Common myeloid progenitor, CD34-positive (primary cell): ENCODE measurements at regions not wholly inside any gene's neighbourhood (a gene's known extent, or its start where the extent isn't known, plus 50 kb on each side); places are given as distances from the start of the nearest gene placed in this dataset.

Source experiments
- CTCF ChIA-PET: fragments of 350-600 bp; sonication (Branson Sonifier 250); formaldehyde crosslinking; loops from one replicate; lab custom pipeline; 2021; ENCODE audit warnings: antibody characterized with exemption; lab: Charles Lee
- POLR2A ChIA-PET: fragments of 350-600 bp; sonication (Branson Sonifier 250); formaldehyde crosslinking; loops from one replicate; lab custom pipeline; 2021; ENCODE audit warnings: antibody characterized with exemption; lab: Charles Lee
- DNase-seq, 3 donors: peaks; one replicate each; pipeline versions ENCODE4 v3.0.0 to v3.0.0-alpha.2; 2013
- H3K27ac ChIP-seq, 2 experiments: 1 replicate in 1 of 2; 2 replicates in 1 of 2; pipeline ENCODE4 v1.7.0; 2013; ENCODE audit warnings: inconsistent platforms in 2 of 2, low read length in 2 of 2, mild to moderate bottlenecking in 2 of 2, low read depth in 1 of 2, moderate library complexity in 1 of 2; ENCODE audit not compliant: severe bottlenecking in 2 of 2, insufficient read depth in 1 of 2, poor library complexity in 1 of 2
- H3K27me3 ChIP-seq, 5 experiments: replicated peaks in 2 of 5; 1 replicate in 3 of 5; 2 replicates in 2 of 5; pipeline versions ENCODE4 v1.6.1 to v1.7.0; 2013; ENCODE audit warnings: low read length in 4 of 5, mild to moderate bottlenecking in 2 of 5, moderate library complexity in 2 of 5, inconsistent platforms in 1 of 5; ENCODE audit not compliant: insufficient read depth in 5 of 5, control insufficient read depth in 4 of 5
- H3K36me3 ChIP-seq, 4 experiments: 1 replicate in 2 of 4; 2 replicates in 2 of 4; pipeline versions ENCODE4 v1.6.1 to v1.7.0; 2013; ENCODE audit warnings: low read length in 3 of 4, control low read depth in 1 of 4, mild to moderate bottlenecking in 1 of 4; ENCODE audit not compliant: control insufficient read depth in 4 of 4, insufficient read depth in 4 of 4
- H3K4me1 ChIP-seq, 4 experiments: 1 replicate in 3 of 4; 2 replicates in 1 of 4; pipeline versions ENCODE4 v1.6.1 to v1.7.1; 2013; ENCODE audit warnings: low read length in 3 of 4, mild to moderate bottlenecking in 3 of 4, control low read depth in 1 of 4, inconsistent platforms in 1 of 4, moderate library complexity in 1 of 4; ENCODE audit not compliant: control insufficient read depth in 4 of 4, insufficient read depth in 4 of 4; ENCODE audit errors: control extremely low read depth in 1 of 4
- H3K4me3 ChIP-seq, 7 experiments: 1 replicate in 4 of 7; 2 replicates in 3 of 7; pipeline versions ENCODE4 v1.5.1 to v1.7.0; 2013; ENCODE audit warnings: mild to moderate bottlenecking in 7 of 7, low read length in 6 of 7, moderate library complexity in 6 of 7, inconsistent platforms in 2 of 7, low read depth in 2 of 7, control low read depth in 1 of 7; ENCODE audit not compliant: insufficient read depth in 4 of 7, control insufficient read depth in 1 of 7; ENCODE audit errors: extremely low read depth in 1 of 7
- H3K9me3 ChIP-seq, 5 experiments: 1 replicate in 4 of 5; 2 replicates in 1 of 5; pipeline versions ENCODE4 v1.6.1 to v1.7.1; 2013; ENCODE audit warnings: low read length in 4 of 5, mild to moderate bottlenecking in 2 of 5, inconsistent platforms in 1 of 5, low read depth in 1 of 5, moderate library complexity in 1 of 5; ENCODE audit not compliant: control insufficient read depth in 4 of 5, insufficient read depth in 2 of 5; ENCODE audit errors: control extremely low read depth in 1 of 5
- WGBS: methylation state at CpG from one replicate; pipeline ENCODE4 v1.1.5; 2013; ENCODE audit not compliant: insufficient coverage; 5-methylcytosine and 5-hydroxymethylcytosine counted together

- H3K4me3 ChIP-seq: no peak overlapping the region
- peaks cover 0 to 6% (median 0%) of the 10 kb centered on the region in 4 experiments for H3K4me1 ChIP-seq
- no peaks in the 10 kb centered on the region for H3K36me3 ChIP-seq
- H3K27ac ChIP-seq: no peak overlapping the region
- no peaks in the 10 kb centered on the region for H3K27me3 ChIP-seq
- WGBS: 83% methylated on average over 7 of the region's 7 CpGs
- ChIA-PET POLR2A (no interaction called here), CTCF (no interaction called here)
- H3K9me3 ChIP-seq: peaks cover 0 to 2% (median 0%) of the 10 kb centered on the region in 5 experiments
- DNase-seq: no peak
Measured at GRCh38 chrX:39957816-39958566, 139.8 kb downstream of the BCOR start.

GRCh38 chrX:39958850-39959249, 138.9 kb downstream of the BCOR start:
- WGBS: 88% methylated on average over 5 of the region's 5 CpGs
- peaks cover 0 to 6% (median 0%) of the 10 kb centered on the region in 4 experiments for H3K4me1 ChIP-seq

GRCh38 chrX:39960219-39960618, 137.5 kb downstream of the BCOR start:
- Histone ChIP-seq H3K4me3 (no peak overlapping the region), H3K36me3 (no peaks in the 10 kb centered on the region), H3K9me3 (peaks cover 0 to 2% (median 0%) of the 10 kb centered on the region in 5 experiments), H3K4me1 (peaks cover 0 to 4% (median 0%) of the 10 kb centered on the region in 4 experiments), H3K27ac (no peak overlapping the region), H3K27me3 (no peaks in the 10 kb centered on the region)
- 36% methylated on average over 2 of the region's 4 CpGs for WGBS
- no peak for DNase-seq
- CTCF ChIA-PET: no interaction called here
- POLR2A ChIA-PET: interaction anchor here (1.1 kb wide), 1 partner anchor 979 kb away, joined by 3 read pairs; no protein-coding TSS in a partner anchor

More at GRCh38 chrX:39958850-39959249, 138.9 kb downstream of the BCOR start:
- Histone ChIP-seq H3K36me3 (no peaks in the 10 kb centered on the region), H3K27me3 (no peaks in the 10 kb centered on the region), H3K9me3 (peaks cover 0 to 2% (median 0%) of the 10 kb centered on the region in 5 experiments), H3K4me3 (no peak overlapping the region), H3K27ac (no peak overlapping the region)
- ChIA-PET CTCF (no interaction called here), POLR2A (no interaction called here)
- DNase-seq: no peak

- POLR2A ChIA-PET: interaction anchor here (0.7 kb wide), 1 partner anchor 100 kb away, joined by 4 read pairs; no protein-coding TSS in a partner anchor
- H3K27me3 ChIP-seq: no peaks in the 10 kb centered on the region
- no peak for DNase-seq
- no peak overlapping the region for H3K27ac ChIP-seq
- H3K4me1 ChIP-seq: no peaks in the 10 kb centered on the region
- no peak overlapping the region for H3K4me3 ChIP-seq
- H3K9me3 ChIP-seq: peaks cover 0 to 2% (median 0%) of the 10 kb centered on the region in 5 experiments
- H3K36me3 ChIP-seq: no peaks in the 10 kb centered on the region
- WGBS: 75% methylated on average over 4 of the region's 4 CpGs
- CTCF ChIA-PET: interaction anchor here (1.1 kb wide), 1 partner anchor 11 kb away, joined by 3 read pairs; no protein-coding TSS in a partner anchor
Measured at GRCh38 chrX:39961441-39961840, 136.3 kb downstream of the BCOR start.

GRCh38 chrX:39965051-39965573, 132.6 kb downstream of the BCOR start:
- Histone ChIP-seq H3K9me3 (peaks cover 0 to 2% (median 0%) of the 10 kb centered on the region in 5 experiments), H3K4me1 (peaks cover 0 to 8% (median 0%) of the 10 kb centered on the region in 4 experiments), H3K36me3 (no peaks in the 10 kb centered on the region), H3K4me3 (no peak overlapping the region), H3K27ac (no peak overlapping the region), H3K27me3 (no peaks in the 10 kb centered on the region)
- no peak for DNase-seq
- WGBS: 73% methylated on average over 1 of the region's 1 CpG
- ChIA-PET CTCF (no interaction called here), POLR2A (no interaction called here)

GRCh38 chrX:39966176-39966575, 131.6 kb downstream of the BCOR start:
- Histone ChIP-seq H3K27me3 (no peaks in the 10 kb centered on the region), H3K27ac (no peak overlapping the region), H3K4me3 (no peak overlapping the region), H3K4me1 (peaks cover 0 to 8% (median 0%) of the 10 kb centered on the region in 4 experiments), H3K36me3 (no peaks in the 10 kb centered on the region), H3K9me3 (peaks cover 0 to 3% (median under 1%) of the 10 kb centered on the region in 5 experiments)
- no peak for DNase-seq
- ChIA-PET CTCF (no interaction called here), POLR2A (no interaction called here)
- WGBS: 86% methylated on average over 8 of the region's 8 CpGs

- POLR2A ChIA-PET: no interaction called here
- 60% methylated on average over 2 of the region's 4 CpGs for WGBS
- CTCF ChIA-PET: no interaction called here
Measured at GRCh38 chrX:39967348-39967747, 130.4 kb downstream of the BCOR start.

More at GRCh38 chrX:39967348-39967747, 130.4 kb downstream of the BCOR start:
- Histone ChIP-seq H3K9me3 (peaks cover 0 to 13% (median 8%) of the 10 kb centered on the region in 5 experiments), H3K27me3 (no peaks in the 10 kb centered on the region), H3K4me3 (no peak overlapping the region), H3K36me3 (no peaks in the 10 kb centered on the region), H3K4me1 (peaks cover 0 to 8% (median 0%) of the 10 kb centered on the region in 4 experiments), H3K27ac (no peak overlapping the region)
- DNase-seq: no peak
